NCI-H524 treated with DMSO at 0.1 percent for 48 hours (cell line): ENCODE measurements at regions not wholly inside any gene's neighbourhood (a gene's known extent, or its start where the extent isn't known, plus 50 kb on each side); places are given as distances from the start of the nearest gene placed in this dataset.
"Not testable (repeated sequence)": the region's sequence is repeated elsewhere in the genome, so short reads cannot be mapped to it uniquely, and the experiment has no call there.

Experiments used
- DNase-seq: peaks from one replicate; lab custom pipeline; 2025; lab: John Stamatoyannopoulos, UW

GRCh38 chr19:27876976-27877512 is 1335.9 kb downstream of the UQCRFS1 start:
- no peak for DNase-seq

- no peak for DNase-seq
These were observed 1336.5 kb downstream of the UQCRFS1 start for GRCh38 chr19:27876489-27876888.

GRCh38 chr19:27872370-27872769 is 1340.6 kb downstream of the UQCRFS1 start:
- no peak for DNase-seq

- DNase-seq = no peak
These were observed 1342.7 kb downstream of the UQCRFS1 start for GRCh38 chr19:27870293-27870692.

DNA sequence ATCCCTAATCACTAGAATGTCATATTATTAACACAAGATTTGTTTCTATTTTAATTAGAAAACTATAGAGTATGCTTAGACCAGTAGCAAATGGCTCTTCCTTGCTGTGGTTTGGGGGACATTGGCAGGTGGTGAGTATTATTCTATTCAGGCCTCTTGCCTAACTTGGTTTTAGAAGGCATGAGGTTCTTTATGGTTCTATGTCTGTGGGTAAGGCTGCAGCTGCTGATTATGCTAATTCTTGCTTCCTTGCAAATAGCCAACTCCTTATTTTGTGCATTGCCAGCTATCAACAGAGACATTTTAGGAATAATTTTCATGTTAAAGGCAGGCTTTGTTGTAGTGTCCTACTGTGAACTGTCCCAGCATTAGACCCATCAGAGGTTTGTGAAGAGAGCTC is 1344.9 kb downstream of the UQCRFS1 start:
- DNase-seq = no peak

DNA sequence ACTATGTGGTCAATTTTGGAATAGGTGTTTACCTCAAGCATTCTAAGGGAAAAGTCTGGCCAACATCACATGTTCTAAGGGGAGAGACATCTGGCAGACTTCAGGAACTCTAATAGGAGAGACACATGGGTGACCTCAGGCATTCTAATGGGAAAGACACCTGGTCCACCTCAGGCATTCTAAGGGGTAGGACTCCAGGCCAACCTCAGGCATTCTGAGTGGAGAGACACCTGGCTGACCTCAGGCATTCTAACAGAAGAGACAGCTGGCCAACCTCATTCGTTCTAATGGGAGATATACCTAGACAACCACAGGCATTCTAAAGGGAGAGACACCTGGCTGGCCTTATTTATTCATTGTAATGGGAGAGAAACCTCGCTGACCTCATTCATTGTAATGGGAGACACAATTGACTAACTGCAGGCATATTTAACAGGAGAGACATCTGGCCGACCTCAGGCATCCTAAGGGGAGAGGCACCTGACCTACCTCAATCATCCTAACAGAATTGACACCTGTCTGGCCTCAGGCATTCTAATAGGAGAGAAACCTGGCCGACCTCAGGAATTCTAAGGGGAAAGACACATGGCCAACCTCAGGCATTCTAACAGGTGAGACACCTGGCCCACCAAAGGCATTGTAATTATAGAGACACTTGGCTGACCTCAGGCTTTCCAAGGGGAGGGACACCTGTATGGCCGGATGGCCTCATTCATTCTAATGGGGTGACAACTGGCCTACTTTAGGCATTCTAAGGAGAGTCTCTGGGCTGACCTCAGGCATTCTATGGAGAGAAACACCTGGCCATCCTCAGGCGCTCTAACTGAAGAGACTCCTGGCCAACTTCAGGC is 1346.8 kb downstream of the UQCRFS1 start:
- no peak for DNase-seq

- DNase-seq = no peak
These were observed 1351.5 kb downstream of the UQCRFS1 start for GRCh38 chr19:27861411-27861975.

- DNase-seq = no peak
These were observed 1352.5 kb downstream of the UQCRFS1 start for GRCh38 chr19:27860309-27860934.

DNA sequence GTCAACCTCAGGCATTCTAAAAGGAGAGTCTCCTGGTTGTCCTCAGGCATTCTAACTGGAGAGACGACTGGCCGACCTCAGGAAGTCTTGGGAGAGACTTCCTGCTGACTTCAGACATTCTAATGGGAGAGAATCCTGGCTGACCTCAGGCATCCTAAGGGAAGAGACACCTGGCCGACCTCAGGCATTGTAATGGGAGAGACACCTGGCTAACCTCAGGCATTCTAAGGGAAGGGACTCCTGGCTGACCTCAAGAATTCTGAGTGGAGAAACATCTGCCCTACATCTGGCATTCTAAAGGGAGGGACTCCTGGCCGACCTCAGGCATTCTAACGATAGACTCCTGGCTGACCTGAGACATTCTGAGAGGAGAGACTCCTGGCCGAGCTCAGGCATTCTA is 1353.3 kb downstream of the UQCRFS1 start:
- no peak for DNase-seq

GRCh38 chr19:27858981-27859581 is 1353.9 kb downstream of the UQCRFS1 start:
- no peak for DNase-seq

- not testable (repeated sequence) for DNase-seq
These were observed 1360.0 kb downstream of the UQCRFS1 start for GRCh38 chr19:27852931-27853330.

DNA sequence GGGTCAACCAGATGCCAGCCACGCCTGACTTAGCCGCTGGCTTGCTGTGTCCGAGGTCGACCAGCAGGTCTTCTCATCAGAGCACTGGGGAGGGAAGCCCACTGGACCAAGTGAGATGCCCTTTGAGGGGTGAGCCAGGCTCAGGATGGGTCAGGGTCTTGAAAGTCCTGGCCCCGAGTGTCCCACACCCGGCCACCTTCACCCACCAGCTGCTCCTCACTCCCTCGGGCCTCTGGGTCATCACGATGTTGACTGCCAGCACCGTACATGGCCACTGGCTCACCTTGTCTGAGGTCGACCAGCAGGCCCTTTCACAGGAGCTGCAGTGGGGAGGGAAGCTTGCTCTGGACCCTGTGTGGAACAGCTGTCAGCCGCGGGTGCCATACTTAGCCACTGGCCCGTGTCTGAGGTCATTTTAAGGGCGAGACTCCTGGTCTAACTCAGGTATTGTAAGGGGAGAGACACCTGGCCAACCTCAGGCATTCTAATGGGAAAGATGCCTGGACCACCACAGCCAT is 1361.3 kb downstream of the UQCRFS1 start:
- DNase-seq = no peak

DNA sequence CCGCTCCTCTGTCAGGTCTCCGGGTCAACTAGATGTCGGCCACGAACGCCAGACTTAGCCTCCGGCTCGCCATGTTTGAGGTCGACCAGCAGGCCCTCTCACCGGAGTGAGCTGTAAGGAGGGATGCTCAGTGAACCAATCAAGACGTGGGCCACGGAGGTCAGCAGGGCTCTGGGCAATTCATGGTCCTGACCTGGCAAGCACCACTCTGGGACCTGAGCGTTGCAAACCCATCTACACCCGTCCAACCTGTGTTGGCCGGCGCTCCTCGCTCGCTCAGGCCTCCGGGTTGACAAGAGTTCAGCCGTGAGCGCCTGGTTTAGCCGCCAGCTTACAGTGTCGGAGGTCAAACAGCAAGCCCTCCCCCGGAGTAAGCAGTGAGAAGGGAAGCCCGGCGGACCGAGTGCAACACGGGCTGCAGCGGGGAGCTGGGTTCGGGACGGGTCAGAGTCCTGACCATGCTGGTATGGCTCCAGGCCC is 1361.9 kb downstream of the UQCRFS1 start:
- DNase-seq = no peak

DNA sequence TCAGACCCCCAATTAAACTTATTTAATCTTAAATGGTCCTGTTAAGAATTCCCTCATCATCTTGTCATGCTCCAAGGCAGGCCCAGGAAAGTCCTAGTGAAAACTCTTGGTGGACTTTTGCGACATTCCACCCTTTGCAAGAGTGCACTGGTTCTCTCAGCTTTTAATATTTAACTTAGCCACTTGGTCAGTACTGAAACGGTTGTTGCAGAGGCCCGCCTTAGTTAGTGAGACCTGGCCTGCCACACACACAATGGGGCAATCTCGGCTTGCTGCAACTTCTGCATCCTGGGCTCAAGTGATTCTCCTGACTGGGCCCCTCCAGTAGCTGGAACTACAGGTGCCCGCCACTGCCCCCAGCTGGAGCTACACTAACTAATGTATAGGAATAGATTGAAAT is 1366.0 kb downstream of the UQCRFS1 start:
- DNase-seq = no peak

DNA sequence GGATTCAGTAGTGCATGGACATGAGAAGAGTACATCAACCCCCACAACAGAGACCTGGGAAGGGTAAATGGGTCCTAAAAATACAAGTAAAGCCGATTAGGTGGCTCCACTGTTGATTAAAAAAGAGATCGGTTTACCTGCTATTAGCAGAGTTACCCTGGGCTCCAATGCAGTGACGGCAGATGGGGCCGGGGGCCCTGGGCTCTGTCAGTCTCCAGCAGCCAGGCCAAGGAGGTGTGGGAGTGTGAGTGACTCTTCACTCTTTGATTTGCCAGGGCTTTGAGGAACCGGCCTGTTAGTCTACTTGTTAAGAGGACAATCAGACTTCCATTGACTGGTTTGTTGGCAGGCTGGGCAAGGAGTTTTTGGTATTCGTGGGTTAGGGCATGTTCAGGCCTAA is 1368.7 kb downstream of the UQCRFS1 start:
- DNase-seq = no peak

DNA sequence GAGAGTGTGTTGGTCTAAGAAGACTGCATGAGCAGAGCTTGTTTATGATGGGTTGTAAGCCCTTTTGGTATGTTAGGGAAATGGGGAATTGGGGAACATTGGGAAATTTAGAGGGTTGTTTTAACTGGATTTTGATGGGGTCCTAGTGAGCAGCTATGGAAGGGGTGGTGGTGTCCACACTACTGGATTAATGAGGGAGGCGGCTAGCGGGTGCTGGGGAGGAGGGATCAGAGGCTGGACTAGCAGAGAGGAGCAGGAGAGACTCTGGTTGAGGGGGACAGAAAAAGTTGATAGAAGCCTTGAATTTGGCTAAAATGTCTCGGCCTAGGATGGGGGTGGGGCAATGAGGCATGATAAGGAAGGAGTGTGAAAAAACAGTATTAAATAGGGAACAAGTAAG is 1369.1 kb downstream of the UQCRFS1 start:
- no peak for DNase-seq

GRCh38 chr19:27833031-27833430 is 1379.9 kb downstream of the UQCRFS1 start:
- DNase-seq = no peak

GRCh38 chr19:27828829-27829228 is 1384.1 kb downstream of the UQCRFS1 start:
- DNase-seq = no peak

GRCh38 chr19:27824108-27824507 is 1388.8 kb downstream of the UQCRFS1 start:
- DNase-seq = no peak

DNA sequence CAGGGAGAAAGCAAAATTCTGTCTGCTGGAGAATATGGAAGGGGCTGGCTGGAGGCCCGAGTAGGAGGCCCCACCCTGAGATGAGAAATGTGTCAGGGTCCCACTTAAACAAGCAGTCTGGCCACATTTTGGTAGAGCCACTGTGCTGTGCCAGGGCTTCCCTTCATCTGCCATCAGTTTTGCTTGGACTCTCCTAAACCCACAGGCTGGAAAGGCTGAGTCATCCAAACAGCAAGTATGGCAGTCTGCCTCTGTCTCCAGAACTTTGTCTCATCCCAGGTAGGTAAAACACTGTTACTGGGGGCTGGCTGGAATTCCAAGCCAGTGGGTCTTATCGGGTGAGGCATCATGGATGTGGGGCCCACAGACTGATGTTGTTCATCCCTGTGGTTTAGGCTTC is 1390.6 kb downstream of the UQCRFS1 start:
- DNase-seq = no peak

- no peak for DNase-seq
These were observed 1391.4 kb downstream of the UQCRFS1 start for GRCh38 chr19:27821418-27822018.

- DNase-seq = no peak
These were observed 1397.0 kb downstream of the UQCRFS1 start for GRCh38 chr19:27815985-27816384.
